ENCODE measurements at regions not wholly inside any gene's neighbourhood (a gene's known extent, or its start where the extent isn't known, plus 50 kb on each side); places are given as distances from the start of the nearest gene placed in this dataset.

DNA sequence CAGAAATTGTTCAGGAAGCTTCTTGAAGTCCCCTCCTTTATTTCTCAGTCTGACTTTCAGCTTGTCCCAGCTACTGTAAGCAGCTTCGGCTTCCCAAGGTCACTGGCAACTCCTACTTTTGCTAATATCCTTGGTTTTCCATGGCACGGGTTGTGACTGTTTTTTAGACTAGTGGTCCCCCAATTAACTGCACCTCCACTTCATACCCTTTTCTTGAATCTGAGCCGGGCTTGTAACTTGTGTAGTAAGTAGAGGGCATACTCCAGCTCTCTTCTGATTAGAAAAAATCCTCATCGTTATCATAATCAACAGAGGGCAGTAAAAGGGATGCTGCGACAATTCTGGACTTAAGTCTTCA, 162.3 kb upstream of the TNFAIP3 start:
- Histone ChIP-seq H3K4me3 (ENCODE audit: low read length) (no peak overlapping the region), H3K79me2 (ENCODE audit: low read length) (no peaks in the 10 kb centered on the region), H3K9me3 (ENCODE audit: low read length) (no peaks in the 10 kb centered on the region), H4K20me1 (ENCODE audit: low read length) (no peaks in the 10 kb centered on the region), H3K4me1 (ENCODE audit: insufficient read depth, low read length) (peaks cover 23% of the 10 kb centered on the region), H3K27ac (ENCODE audit: low read length) (no peak overlapping the region), H2AFZ (ENCODE audit: low read length) (peak overlapping the region; percentile 42; the same call in 1 of the 2 replicates), H3K36me3 (ENCODE audit: low read depth, low read length) (no peaks in the 10 kb centered on the region), H3K9me2 (replicated peaks; ENCODE audit: low read length) (no peaks in the 10 kb centered on the region), H3K9ac (ENCODE audit: low read length) (no peak overlapping the region), H3K4me2 (ENCODE audit: low read length) (no peak overlapping the region), H3F3A (ENCODE audit: low read length, unreplicated experiment) (no peaks in the 10 kb centered on the region), H3K27me3 (ENCODE audit: low read length) (no peaks in the 10 kb centered on the region)
- intact Hi-C loops (cut with micrococcal nuclease) = loop anchor here (1.0 to 5.0 kb wide), 5 partner anchors 103 to 403 kb away; partner anchors contain the start of genes PERP and TNFAIP3
- ChIA-PET POLR2A (ENCODE audit: unreplicated experiment) (no interaction called here), CTCF (no interaction called here)
- DNase-seq = no peak
- no TSS peak for BruUV-seq (replicated peaks)
- no peak for ATAC-seq
- TF ChIP-seq, protein P1, sequence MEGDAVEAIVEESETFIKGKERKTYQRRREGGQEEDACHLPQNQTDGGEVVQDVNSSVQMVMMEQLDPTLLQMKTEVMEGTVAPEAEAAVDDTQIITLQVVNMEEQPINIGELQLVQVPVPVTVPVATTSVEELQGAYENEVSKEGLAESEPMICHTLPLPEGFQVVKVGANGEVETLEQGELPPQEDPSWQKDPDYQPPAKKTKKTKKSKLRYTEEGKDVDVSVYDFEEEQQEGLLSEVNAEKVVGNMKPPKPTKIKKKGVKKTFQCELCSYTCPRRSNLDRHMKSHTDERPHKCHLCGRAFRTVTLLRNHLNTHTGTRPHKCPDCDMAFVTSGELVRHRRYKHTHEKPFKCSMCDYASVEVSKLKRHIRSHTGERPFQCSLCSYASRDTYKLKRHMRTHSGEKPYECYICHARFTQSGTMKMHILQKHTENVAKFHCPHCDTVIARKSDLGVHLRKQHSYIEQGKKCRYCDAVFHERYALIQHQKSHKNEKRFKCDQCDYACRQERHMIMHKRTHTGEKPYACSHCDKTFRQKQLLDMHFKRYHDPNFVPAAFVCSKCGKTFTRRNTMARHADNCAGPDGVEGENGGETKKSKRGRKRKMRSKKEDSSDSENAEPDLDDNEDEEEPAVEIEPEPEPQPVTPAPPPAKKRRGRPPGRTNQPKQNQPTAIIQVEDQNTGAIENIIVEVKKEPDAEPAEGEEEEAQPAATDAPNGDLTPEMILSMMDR (conservative IDR thresholded peaks at IDR 0.05; ENCODE audit: low read depth, low read length) = no peak
- TF ChIP-seq EZH2 (IDR thresholded peaks at IDR 0.05; ENCODE audit: low read length, unreplicated experiment) = no peak
- no peak for TF ChIP-seq EZH2phosphoT487 (IDR thresholded peaks at IDR 0.05; ENCODE audit: borderline replicate concordance, low read length)

DNA sequence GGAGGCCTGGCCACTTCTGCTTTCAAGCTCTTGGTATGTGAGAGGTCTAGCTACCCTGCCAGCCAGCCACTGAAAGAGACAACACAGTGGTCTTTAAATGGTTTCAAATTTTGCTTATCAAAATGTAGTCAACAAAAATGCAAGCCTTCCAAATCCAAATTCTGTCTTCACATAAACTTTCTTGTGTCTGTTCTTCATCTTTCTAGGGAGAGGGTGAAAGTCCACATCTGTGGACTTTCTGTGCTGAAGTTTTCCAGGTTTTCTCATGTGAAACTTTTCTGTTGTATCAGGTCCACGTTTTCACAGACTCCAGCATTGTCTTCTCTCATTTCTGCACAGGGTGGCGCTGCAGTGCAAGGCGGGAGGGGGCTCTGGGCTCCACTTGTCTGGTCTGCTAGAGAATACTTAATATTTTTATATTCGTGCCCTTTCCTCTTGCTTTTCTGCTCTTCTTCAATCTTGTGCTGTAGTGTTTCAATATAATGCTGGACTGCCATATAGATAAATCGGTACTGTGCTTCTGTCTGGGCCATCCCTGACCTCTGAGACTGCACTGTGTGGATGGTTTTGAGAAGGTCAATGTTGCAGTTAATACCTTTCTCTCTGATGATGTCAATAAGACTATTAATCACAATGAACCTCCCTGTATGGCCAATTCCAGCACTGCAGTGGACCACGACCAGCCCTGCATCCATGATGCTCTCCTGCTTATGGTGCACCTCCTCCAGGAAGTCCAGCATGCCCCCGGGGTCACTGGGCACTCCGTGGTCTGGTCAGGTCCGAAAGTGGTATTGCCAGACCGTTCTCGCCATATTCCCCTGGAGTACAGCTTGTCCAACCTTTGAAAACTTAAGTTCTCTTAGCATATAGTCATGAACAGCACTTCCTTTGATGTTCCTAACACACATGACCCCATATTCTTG, 161.6 kb upstream of the TNFAIP3 start:
- H3K27ac ChIP-seq (ENCODE audit: low read length) = no peak overlapping the region
- no peaks in the 10 kb centered on the region for H3K36me3 ChIP-seq (ENCODE audit: low read depth, low read length)
- TF ChIP-seq, protein P1 (conservative IDR thresholded peaks at IDR 0.05; ENCODE audit: low read depth, low read length) = peak; percentile 83
- no peak for TF ChIP-seq EZH2phosphoT487 (IDR thresholded peaks at IDR 0.05; ENCODE audit: borderline replicate concordance, low read length)
- H2AFZ ChIP-seq (ENCODE audit: low read length) = peak overlapping the region; percentile 42; the same call in 1 of the 2 replicates
- H3F3A ChIP-seq (ENCODE audit: low read length, unreplicated experiment) = no peaks in the 10 kb centered on the region
- no peaks in the 10 kb centered on the region for H4K20me1 ChIP-seq (ENCODE audit: low read length)
- no TSS peak for BruUV-seq (replicated peaks)
- H3K9ac ChIP-seq (ENCODE audit: low read length) = no peak overlapping the region
- no peaks in the 10 kb centered on the region for H3K9me3 ChIP-seq (ENCODE audit: low read length)
- CTCF ChIA-PET = no interaction called here
- peak; percentile 55 for ATAC-seq
- no peaks in the 10 kb centered on the region for H3K27me3 ChIP-seq (ENCODE audit: low read length)
- H3K9me2 ChIP-seq (replicated peaks; ENCODE audit: low read length) = no peaks in the 10 kb centered on the region
- no peaks in the 10 kb centered on the region for H3K79me2 ChIP-seq (ENCODE audit: low read length)
- no peak overlapping the region for H3K4me3 ChIP-seq (ENCODE audit: low read length)
- intact Hi-C loops (cut with micrococcal nuclease) = loop anchor here (1.0 to 5.0 kb wide), 5 partner anchors 102 to 402 kb away; partner anchors contain the start of genes PERP and TNFAIP3
- peak; percentile 72 for DNase-seq
- H3K4me1 ChIP-seq (ENCODE audit: insufficient read depth, low read length) = peaks cover 29% of the 10 kb centered on the region
- no peak overlapping the region for H3K4me2 ChIP-seq (ENCODE audit: low read length)
- POLR2A ChIA-PET (ENCODE audit: unreplicated experiment) = no interaction called here

Data from PC-3 (cell line).